CD4-positive, alpha-beta T cell treated with Interferon gamma for 1 hour (primary cell): ENCODE measurements at regions not wholly inside any gene's neighbourhood (a gene's known extent, or its start where the extent isn't known, plus 50 kb on each side); places are given as distances from the start of the nearest gene placed in this dataset.
"Not testable (repeated sequence)": the region's sequence is repeated elsewhere in the genome, so short reads cannot be mapped to it uniquely, and the experiment has no call there.

Experiments used
- DNase-seq: peaks from one replicate; pipeline ENCODE4 v3.0.0-alpha.2; 2020

DNA sequence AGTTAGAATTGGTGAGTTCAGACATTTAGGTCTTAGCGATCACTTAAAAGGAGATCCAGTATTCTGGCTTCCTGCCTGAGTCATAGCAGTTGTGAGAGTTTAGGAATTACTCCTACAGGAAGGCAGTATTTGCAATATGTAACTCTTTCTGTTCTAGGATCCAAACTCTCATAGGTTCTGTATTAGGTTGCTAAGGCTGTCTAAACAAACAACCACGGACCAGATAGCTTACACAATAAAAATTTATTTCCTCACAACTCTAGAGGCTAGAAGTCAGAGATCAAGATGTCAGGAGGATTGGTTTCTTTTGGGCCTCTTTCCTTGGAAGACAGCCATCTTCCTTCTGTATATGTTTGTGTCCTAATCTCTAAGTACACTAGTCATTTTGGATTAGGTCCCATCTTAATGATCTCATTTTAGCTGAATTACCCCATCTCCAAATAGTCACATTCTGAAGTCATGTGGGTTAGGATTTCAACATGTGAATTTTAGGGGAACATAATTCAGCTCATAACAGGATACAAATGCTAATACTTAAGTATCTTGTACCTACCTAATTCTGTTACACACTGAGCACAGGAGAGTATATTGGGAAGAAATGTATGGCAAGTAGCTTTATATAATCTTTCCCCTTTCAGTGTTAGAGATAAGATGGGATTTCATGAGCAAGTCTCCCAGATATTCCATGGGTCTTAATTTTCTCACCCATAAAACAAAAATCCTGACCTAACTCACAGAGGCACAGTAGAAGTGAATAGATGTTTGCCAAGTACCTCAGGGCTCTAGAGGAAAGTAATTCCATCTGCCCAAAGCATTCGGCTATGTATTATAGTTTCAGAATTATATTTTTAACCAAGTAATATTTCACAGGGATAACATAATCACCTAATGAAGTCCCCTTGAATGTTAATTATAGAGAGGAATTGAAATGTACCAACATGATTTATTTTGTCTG is 144.4 kb downstream of the PTBP2 start:
- no peak for DNase-seq

DNA sequence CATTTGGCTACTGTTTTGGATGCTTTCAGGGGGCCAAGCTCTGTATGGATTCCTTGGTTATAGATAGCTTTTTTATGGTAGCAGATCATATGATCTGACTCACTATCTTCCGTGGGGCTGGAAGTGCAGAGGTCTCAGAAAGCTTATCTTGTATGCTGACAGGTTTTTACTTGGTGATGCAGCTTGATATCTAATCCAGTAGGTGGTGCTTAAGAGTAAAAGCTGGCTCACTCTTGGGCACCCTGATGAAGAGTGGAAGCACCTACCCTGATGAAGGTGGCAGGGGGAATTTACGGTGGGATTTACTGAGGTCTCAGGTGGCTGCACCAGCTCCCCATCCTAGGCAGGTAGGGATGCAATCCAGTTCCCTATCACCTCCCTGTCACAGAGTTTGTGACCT is 151.2 kb downstream of the PTBP2 start:
- no peak for DNase-seq

DNA sequence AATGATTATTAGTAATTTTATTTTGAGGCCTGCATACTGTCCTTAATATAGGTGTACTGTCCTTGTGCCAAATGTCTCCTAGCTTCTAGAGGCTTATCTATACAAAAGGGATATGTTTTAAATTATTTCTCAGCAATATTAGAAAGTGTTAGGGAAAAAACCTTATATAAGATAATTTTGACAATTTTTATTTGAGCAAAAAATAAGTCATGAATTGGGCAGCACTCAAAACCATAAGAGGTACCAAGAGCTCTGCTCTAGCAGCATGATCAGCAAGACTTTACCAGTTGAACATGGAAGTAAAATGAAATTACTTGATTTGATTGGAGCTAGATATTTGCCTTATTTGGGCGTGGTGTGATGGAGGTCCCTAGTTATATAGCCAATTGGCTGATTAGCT is 157.1 kb downstream of the PTBP2 start:
- DNase-seq: no peak

DNA sequence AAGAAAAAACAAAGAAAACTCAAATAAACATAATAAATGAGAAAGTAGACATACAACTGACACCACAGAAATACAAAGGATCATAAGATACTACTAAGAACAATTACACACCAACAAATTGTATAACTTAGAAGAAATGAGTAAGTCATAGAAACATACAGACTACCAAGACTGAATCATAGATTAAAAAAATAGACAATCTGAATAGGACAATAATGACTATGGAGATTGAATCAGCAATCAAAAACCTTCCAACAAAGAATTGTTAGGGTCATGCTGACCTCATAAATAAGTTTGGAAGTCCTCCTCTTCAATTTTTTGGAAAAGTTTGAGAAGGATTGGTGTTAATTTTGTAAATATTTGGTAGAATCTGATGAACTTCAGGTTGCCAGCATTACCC is 159.0 kb downstream of the PTBP2 start:
- DNase-seq: no peak

DNA sequence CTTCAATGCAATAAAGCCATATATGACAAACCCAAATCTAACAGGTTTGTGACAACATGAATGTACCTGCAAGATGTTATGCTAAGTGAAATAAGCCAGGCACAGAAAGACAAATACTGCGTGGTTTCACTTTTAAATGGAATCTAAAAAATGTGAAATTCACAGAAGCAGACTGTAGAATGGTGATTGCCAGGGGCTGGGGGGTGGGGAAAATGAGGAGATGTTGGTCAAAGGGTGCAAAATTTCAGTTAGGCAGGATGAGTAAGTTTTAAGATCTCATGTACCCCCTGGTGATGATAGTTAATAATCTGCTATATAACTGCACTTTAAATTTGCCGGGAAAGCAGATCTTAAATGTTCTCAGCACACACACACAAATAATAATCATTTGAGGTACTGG is 160.5 kb downstream of the PTBP2 start:
- no peak for DNase-seq

DNA sequence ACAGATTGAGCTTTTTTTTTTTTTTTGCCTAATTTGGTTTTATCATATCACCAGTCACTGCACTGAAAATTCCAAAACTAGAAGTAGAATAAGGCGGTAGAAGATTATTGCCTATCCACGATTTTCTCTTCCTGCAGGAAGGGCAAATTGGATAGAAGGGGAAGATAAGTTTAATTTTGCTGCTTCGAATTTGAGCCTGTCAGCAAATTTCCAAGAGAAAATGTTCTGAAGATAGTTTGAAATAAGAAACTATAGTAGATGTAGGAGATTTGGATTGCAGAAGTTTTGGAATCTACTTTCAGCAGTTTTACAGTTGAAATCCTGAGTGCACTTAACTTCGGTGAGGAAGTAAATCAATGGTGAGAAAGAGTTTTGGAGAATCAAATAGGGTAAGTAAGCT is 164.9 kb downstream of the PTBP2 start:
- no peak for DNase-seq

DNA sequence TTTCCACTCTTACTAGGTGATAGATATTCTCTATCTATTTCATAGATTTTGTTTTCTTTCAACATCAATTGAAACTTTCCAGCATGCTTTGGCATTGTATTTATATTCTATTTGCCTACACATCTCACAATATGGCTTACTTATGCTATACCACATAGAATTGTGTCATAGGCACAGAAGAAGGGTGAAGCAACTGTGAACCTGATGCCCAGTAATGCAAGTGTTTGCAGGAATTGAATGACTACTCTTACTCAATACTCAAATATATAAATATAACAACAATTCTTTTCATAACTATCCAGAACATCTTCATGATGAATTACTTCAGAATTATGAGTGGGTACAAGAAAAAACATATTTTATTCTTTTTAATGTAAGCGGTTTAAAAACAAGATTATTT is 165.9 kb downstream of the PTBP2 start:
- no peak for DNase-seq

DNA sequence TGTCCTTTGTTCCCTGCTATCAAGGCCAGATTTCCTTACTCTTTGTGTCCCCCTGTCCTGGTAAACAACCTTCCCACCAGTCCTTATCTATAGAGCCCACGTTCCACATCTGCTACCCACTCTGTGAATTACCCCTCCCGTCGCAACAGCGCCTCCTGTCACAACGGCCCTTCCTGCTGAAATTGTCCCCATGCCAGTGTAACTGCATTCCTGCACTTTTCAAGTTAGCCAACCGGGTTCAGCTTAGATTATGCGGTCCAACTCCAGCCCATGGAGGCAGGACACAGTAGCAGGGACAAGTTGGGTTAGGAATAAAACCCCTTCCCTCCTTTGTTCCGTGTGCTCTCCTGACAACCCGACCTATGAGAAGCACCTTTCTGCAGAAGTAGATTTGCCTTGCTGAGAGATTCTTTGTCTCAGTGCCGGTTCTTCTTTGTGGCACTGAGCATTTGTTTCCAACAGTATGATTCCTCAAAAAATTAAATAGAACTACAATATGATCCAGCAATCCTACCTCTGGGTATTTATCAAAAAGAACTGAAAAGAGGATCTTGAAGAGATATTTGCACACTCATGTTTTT is 180.3 kb downstream of the PTBP2 start:
- no peak for DNase-seq

DNA sequence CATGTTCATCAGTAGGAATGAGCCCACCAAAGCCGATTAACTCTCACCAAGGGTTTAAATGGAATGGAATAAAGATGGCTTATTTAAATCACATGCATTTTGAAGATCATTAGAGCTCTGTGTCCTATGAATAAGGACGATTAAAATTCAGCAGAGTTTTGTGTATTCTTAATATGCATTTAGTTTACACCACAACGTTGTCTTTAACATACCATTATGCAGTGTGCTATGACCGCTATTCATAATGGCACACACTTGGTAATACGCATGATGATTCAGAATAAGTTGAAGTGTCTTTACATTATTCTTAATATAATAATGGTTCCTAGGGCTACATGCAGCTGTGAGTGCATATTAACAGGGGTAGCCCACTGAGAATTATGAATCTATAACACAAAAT is 190.7 kb downstream of the PTBP2 start:
- DNase-seq: no peak

DNA sequence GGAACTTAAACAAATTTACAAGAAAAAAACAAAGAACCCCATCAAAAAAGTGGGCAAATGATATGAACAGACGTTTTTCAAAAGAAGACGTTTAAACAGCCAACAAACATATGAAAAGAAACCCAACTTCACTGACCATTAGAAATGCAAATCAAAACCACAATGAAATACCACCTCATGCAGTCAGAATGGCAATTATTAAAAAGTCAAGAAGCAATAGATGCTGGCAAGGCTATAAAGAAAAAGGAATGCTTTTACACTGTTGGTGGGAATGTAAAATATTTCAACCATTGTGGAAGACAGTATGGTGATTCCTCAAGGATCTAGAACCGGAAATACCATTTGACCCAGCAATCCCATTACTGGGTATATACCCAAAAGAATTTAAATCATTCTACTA is 194.1 kb downstream of the PTBP2 start:
- DNase-seq: not testable (repeated sequence)

DNA sequence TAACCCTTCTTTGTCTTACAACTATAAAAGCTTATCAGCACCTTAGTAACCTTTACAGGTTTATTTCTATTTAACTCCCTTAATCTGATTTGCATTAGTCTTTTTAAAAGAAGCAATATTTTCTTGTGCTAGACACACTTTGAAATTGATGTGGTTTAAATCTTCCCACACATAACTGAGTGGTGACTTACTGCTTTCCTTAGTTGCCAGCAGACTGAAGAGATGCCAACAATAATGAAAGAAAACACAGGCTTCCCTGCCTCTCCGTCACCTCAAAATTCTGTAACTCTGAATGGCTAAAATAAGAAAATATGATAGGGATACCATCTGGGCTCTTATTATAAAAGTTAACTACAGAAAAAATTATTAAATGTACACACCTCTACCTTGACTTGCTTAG is 196.8 kb downstream of the PTBP2 start:
- DNase-seq: no peak

DNA sequence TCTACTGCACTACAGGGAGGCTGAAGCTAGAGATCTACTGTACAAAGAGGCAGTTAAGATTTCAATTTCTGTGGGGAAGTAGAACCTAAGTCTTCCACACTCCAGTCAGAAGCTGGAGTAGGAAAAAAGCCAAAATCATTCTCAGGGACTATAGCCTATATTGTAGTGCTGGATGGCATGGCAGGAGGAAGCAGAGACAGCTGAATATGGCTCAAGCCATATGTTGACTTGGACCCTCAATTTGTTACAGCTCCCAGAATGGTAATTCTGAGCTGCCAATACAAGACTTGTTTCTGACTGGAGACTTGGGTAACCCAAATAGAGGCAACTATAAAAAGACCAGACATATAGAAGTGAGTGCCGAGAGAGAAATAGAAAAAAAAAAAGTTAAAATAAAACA is 200.6 kb downstream of the PTBP2 start:
- DNase-seq: no peak

DNA sequence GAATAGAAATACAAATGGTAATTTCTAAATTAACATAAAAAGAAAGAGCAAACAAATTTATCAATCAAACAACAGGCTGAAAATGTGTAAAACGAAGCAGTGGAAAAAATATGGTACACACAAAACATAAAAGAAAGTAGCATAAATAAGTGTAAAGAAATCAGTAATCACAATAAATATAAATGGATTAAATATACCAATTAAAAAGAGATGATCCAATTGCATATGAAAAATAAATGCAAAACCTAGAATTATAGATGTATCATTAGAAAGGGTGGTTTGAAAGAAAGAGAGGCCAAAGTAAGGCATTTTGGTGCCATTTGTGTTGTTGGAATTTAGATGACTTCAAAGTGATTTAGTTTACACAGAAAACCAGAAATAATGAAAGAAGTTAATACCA is 202.2 kb downstream of the PTBP2 start:
- DNase-seq: no peak

DNA sequence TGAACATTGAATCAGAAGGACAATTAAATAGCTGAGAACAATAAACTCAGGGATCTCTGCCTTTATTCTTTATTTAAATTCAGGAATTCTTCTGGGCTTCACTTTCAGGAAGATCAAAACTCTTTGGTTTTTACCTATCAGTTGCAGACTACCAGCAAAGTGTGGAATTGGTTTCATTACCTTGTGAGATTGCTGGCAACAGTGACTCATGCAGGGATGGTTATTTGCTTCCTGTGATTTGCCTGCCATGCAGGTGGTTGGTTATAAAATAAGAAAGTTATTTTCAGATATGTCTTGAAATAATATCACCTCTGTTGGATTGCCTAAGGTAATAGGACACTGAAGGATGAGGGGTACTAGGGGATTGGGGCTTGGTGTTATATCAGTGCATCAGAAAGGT is 204.6 kb downstream of the PTBP2 start:
- no peak for DNase-seq

DNA sequence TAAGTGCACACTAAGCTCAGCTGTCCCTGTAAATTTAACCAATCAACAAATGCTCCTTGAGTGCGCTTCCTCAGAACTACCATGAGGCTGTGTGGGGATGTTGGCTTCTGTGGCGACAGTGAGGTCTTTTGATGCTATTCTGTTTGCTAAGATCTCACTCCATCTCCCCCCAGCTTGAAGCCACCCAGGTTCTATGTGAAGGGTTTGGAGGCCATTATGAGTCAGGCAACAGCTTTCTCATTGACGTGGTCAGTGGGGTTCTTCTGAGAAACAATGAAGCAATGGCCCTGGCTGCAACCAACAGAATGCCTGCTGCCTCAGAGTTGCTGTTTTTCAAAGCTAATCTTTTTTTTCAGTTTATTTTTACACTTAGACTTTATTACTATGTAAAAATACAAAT is 205.5 kb downstream of the PTBP2 start:
- DNase-seq: no peak

DNA sequence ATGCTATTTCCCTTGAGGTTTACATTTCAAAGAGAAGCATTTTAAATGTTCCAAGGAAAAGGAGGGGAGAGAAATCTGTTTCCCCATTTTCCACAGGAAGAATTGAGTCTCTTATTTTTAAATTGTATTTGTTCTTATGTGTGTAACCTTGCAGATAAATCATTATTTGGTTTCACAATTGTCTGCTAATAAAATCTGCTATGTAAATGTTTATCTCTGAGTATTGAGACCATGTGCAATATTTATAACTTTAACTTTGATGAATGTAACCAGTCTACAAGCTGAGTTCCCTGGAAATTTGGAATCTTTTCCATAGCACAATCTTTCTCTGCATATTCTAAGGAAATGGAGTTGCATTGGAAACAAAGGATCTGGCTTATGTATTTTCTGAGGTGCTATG is 209.6 kb downstream of the PTBP2 start:
- DNase-seq: no peak

DNA sequence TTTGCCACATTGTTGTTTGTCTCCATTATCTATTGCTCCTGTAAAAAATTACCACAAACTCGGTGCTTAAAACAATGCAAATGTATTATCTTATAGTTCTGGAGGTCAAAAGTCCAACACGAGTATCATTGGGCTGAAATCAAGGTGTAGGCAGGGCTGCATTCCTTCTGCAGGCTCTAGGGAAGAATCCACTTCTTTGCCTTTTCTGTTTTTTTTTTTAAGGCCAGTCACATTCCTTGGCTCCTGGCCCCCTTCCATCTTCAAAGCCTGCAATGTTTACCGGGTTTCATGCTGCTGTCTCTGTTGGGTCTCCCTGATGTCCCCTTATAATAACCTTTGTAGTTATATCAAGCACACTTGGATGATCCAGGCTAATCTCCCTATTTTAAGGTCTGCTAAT is 212.7 kb downstream of the PTBP2 start:
- DNase-seq: no peak

DNA sequence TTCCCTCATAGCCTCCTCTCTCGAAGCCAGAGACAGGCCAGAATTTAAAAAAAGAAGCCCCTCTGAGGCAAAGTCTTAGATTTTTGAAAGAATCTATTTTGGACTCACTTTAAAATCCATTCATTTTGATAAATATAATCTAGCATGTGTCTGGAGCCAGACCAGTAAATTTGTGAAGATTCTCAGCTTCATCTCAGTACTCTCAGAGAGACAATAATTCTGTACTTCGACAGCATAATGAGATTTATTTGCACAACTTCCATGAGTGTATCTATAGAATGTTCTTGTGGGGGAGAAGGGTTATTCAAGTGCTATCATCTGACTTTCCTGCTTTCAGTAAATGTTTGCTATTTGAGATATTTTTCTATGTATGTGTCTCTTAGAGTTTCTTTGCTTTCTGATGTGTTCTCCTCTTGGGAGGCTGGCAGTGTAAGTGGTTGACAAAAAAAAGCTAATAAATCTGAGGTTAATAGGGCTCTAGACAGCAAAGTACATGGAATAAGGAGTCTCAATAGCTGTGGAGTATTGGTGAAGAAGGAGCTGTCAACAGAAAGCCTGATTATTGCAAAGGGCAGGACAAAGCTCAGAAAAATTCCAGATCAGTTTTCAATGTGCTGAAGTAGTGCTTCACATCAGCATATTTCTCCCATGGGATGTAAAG is 223.0 kb downstream of the PTBP2 start:
- no peak for DNase-seq

DNA sequence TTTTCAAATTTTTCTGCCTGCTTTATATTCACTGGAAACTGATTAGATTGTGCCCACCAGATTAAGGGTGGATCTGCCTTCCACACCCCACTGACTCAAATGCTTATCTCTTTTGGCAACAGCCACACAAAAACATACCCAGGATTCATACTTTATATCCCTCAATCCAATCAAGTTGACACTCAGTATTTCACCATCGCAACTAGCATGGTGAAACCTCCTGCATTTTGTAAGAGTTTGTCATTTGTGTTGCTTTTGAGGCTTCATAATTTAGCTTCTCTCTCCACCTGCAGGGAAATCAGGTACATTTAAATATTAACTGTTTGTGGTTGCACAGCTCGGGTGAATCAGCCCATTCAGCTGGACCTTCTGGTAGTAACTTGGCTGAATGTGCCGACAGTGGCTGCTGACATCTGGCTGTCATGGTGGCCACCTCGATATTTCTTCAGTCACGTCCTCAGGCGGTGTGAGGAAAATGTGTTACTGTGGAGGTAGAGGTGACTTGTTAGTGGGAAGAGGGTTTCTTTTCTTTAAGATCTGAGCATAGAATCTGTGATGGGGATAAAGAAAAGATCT is 224.0 kb downstream of the PTBP2 start:
- DNase-seq: no peak

DNA sequence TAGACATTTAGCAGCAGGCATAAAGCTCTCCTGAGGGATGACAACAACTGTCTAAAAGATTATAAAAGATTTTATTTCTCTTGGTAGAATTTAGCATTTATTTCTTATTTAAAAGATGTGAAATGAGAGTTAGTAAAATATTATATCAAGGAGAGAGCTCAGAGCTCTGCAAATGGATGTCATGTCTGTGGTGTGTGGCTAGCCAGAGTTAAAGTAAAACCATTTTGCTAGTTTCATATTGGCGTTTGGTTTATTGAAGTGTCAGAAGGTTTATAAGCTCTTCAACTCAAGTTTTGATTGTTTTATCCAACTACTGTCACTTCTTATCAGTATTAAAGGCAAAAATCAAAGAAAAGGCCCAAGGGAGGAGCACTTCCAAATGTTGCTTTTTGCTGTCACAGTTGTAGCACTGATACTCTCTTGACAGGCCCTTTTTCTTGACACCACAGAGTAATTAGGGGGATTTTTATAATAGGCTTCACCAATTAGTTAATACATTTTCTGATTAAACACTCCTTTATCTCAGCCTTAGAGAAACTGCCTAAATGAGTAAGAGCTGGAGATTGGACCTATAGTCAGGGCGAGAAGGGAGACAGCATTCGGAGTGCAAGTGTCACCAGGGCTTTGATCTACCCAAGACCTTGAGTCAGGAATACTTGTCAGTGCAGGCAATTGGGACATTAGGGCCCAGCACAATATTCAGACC is 233.9 kb downstream of the PTBP2 start:
- DNase-seq: no peak

DNA sequence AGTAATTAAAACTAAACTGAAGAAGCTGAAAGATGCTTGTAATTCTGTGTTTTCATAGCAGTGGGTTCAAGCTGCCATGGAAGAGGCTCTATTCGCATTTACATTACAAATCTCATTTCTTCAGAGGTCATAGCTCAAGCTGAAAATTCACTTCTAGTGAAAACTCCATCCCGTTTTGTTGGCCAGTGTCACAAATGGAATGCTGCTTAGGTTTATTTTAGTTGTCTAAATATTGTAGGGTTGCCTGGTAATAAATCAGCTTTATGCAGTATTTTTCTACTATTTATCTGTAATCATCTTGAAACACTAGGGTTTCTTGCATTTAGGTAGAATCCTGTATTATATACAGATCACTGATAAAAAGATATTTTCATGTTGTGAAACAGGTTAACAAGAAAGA is 240.6 kb downstream of the PTBP2 start:
- DNase-seq: no peak

DNA sequence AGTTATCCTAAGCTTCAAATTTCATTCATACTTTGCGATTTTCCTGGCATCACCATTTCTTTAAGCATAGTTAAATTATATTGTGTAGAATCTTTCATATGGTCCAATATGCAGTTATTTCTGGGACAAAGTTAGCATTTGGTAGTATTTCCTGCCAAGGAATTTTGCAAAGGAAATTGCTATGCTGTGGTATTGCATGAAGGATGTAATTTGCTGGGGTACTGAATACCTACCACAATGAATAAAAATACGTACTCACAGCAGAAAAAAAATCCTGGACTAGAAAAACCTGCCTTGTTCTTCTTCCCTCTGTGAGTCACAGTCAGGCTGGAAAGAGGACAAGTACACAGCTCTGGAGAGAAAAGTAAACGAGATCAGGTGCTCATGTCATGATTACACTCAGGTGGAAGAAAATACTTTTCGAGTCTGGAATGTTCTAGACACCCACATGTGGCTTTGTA is 241.2 kb downstream of the PTBP2 start:
- DNase-seq: no peak

DNA sequence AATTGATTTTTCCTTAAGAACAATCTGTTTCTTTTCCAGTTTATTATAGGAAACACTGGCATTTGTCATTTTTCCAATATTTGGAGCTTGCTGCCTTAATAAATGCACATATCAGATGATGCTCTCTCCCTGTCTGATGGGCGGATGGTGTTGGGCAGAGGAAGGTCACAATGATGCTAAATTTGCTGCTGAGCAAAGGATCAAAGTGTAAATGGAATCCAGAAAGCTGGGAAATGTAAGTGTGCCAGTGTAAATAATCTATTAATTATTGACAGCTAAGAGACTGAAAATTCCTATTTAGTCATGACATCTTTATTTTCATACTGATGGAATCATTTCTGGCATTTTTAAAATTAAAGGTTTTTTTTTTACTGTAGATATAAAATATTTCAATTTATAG is 243.2 kb downstream of the PTBP2 start:
- DNase-seq: no peak
